NAMALWA (cell line): ENCODE measurements at regions not wholly inside any gene's neighbourhood (a gene's known extent, or its start where the extent isn't known, plus 50 kb on each side); places are given as distances from the start of the nearest gene placed in this dataset.

Experiments
- DNase-seq: peaks from one replicate; pipeline ENCODE4 v3.0.0-alpha.2; 2015; ENCODE audit warnings: low spot score

DNA sequence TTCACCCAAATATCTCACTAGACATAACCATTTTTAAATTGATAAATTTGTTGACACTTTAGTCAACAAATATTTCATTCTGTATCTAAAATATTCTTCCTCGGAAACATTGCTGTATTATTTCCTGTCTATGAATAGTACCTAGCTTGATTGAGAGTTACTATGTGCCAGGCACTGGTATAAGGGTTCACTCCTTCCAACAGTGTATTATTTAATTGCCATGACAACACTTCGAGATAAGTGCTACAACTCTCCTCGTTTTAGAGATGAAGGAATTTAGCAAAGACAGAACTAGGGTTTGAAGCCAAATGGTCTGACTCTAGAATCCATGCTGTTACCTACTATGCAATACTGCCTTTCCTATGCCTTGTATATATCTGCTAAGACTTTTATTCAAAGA is 287.2 kb downstream of the YTHDC2 start:
- no peak for DNase-seq

DNA sequence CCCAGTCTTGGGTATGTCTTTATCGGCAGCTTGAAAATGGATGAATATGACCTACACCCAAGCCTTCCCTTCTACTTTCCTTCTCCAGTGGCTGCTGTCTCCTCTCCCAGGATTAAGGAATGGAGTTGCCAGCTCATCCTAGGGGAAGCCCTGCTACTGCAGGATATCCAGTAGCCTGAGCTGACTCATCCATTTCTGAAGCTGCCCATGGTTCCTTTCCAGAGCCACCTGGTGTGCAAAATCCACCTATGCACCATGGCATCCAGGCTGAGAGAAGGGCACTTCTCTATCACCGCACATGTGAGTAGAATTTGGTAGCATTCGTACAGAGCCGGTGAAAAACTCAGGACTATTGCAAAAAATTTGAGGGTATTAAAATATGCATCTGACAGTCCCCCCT is 290.8 kb downstream of the YTHDC2 start:
- no peak for DNase-seq

GRCh38 chr5:113804943-113805342 is 291.4 kb downstream of the YTHDC2 start:
- no peak for DNase-seq

- DNase-seq: no peak
Observed at GRCh38 chr5:113806250-113806649, 292.8 kb downstream of the YTHDC2 start.

GRCh38 chr5:113806904-113807303 is 293.4 kb downstream of the YTHDC2 start:
- DNase-seq: no peak

GRCh38 chr5:113807427-113807991 is 294.0 kb downstream of the YTHDC2 start:
- DNase-seq: no peak

DNA sequence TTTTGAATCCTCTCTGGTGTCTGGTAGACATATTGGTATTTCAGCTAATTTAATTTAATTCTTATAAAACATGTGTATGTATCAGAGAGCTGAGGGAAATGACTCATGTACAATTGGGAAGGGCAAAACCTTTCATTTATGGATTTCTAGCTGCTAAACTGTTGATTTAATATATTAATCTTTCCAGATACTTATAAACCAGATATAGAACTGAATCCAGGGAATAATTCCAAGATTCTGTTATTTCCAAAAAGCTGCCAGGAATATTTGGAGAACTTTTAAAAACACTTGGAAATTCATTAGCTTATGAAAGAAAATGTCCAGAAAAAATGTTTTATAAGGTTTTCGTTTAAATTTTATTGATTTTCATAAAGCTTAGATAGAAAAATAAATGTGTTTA is 295.5 kb downstream of the YTHDC2 start:
- no peak for DNase-seq

DNA sequence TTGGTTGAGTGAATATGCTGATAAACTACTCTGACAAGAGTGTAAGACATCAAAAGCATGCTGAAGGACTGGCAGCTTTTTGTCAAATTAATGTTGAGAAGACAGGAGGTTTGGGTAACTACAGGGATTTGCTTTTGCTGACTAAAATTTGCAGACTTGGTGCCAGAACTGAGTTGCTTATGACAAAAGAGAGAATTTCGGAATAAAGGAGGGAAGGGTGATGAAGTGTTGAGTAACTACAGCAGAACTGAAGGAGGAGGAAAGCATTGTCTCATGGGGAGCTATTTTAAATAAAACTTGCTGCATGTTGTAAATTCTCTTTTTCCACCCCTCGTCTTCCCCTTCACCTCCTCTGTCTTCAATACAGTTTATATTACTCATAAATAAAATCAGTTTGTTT is 296.1 kb downstream of the YTHDC2 start:
- DNase-seq: no peak

DNA sequence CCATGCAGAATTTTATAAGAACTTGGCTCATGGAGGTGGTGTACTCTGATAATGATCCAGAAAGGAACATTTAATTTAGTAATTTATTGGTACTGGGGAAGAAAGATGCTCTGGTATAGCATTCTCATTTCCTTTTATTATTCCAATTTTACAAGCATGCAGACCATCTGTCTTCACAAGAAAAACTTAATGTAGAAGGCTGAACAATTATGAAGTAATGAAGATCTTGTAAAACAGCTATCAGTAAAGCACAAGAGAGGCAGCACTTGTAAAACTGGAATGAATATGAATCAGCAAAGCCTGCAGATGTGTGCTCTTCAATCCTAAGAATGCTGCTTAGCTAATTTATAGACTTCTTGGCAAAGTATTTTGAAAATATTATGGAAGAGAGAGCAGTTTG is 300.0 kb downstream of the YTHDC2 start:
- no peak for DNase-seq

DNA sequence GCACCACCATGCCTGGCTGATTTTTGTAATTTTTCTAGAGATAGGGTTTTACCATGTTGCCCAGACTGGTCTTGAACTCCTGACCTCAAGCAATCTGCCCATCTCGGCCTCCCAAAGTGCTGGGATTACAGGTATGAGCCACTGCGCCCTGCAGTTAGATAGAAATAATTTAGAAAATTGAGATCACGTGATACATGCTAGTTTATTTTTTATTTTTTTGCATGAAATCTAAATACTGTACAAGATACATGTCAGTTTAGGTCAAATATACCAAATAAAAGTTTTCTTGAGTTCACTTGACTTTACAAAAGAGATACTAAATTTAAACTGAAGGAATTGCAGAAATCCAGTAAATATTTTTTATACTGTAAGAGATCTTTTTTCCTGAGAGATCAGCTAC is 304.2 kb downstream of the YTHDC2 start:
- no peak for DNase-seq

GRCh38 chr5:113823696-113824095 is 310.2 kb downstream of the YTHDC2 start:
- no peak for DNase-seq

GRCh38 chr5:113824307-113824706 is 310.8 kb downstream of the YTHDC2 start:
- no peak for DNase-seq

GRCh38 chr5:113825176-113825575 is 311.7 kb downstream of the YTHDC2 start:
- DNase-seq: no peak

GRCh38 chr5:113846941-113847340 is 333.4 kb downstream of the YTHDC2 start:
- DNase-seq: no peak

DNA sequence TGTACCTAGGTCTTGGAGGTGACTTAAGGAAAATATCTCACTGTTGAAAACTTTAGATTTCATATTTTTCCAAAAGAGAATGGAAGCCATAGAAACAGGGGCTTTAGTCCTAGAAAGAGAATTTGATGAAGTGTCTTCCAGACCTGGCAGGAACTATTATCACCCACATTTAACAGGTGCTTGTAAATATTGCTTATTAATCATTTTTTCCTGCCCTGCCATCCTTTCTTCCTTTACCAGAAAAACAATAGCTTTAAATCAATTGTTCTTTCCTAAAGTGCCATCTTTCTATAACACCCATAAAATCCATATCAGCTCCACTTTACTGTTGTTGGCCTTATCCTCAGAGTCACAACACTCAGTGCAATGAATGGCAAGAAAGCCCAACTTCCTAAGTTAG is 350.9 kb downstream of the YTHDC2 start:
- no peak for DNase-seq

- no peak for DNase-seq
Observed at GRCh38 chr5:113866763-113867162, 353.3 kb downstream of the YTHDC2 start.

DNA sequence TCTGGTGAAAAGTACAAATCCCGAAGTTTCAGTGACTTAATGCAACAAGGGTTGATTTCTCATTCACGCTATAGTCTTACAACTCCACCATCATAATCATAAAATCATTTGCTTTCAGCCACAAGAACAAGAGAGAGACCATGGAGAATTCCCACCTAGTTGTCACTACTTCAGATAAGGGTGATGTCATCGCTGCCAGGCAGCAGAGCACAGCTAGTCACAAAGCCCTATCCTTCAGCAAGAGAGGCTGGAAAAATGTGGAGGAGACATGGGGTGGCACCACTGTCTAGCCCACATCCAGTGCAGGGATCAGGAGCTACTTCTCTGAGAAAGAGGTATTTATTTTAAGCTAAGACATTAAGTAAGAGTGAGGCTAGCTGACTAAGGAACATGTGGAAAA is 356.1 kb downstream of the YTHDC2 start:
- no peak for DNase-seq

DNA sequence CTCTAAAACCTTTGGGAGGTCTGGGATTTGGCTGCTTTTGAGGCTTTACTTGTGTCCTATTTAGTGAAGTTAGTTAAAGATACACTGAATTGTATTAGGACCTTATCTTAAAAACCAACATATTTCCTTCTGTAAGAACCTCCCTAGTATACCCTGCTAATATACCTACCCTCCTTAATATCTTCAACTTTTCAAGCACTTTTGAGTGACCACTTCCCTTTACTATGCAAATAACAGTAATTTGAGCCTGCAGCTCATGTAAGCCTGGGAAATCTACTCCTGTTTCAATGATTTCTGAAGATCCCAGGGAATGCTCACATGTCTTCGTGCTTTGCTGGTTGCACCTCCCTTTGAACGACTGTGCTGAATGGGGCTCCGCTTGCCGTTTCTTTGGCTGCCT is 358.5 kb downstream of the YTHDC2 start:
- DNase-seq: no peak

DNA sequence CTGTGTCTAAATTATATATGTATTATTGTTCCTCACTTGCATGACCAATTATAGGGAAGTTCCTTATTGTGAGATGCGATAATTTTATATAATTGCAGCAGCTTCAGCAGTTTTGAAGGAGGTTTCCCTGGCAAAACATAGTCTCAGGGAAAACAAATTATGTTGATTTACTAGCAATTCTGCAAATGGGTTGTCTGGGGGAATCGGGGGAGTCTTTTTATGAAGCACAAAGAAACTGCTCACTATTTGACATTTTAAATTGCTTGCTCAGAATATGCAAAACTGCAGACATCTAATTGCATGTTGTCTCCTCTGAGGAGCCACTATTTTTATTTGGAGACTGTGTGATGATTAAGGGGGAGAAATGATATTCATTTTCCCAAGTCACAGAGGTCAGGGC is 361.6 kb downstream of the YTHDC2 start:
- DNase-seq: no peak

DNA sequence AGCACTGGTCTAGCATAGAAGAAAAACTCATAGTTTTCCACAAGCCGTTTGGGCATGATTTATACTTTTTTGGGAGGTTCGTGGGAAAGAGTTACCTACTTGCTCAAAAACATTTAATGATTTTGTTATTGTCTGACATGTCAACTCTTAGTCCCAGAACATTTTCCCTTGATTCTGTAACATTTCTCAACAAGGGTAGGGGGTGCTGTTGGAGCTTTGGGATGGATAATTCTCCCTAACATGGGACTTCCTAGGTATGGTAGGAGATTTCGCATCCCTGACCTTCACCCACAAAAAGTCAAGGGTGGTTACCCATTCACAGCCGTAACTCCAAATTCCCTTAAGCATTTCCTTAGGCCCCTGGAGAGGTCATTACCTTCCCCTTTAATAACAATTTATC is 378.0 kb downstream of the YTHDC2 start:
- DNase-seq: no peak

DNA sequence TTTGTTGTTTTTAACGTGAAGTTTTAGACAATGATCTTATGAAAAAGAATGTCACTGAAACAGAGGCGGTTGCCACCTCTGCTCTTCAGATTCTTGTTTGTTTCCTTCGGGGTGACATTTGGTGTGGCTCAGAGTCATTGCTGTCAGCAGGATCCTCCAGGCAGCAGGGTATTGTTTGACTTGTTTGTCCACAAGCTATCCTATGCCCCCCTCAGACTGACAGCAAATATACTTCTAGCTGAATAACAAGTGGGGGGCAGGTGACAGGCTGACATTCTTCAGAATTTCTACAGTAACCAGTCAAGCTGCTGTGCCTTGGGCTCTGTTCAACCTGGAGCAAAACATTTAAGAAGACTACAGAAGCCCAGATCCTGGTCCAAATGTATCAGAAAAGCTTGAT is 383.3 kb downstream of the YTHDC2 start:
- DNase-seq: no peak

DNA sequence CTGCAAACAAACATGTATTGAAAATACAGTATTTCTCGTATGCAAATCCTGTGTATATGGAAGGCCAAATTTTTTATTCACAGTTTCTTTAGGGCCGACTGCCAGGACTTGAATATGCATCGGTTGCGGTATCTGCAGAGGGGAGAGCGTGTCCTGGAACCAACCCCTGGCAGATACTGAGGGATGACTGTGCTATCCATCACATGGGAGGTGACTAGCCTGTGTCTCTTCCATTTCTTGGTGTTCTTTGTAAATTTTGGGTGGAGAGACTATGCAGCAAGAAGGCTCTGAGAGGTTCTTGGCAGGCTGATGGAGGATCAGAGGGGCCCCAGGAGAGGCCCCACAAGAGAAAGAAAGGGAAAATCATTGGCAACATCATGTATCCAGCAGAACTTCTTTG is 384.3 kb downstream of the YTHDC2 start:
- no peak for DNase-seq

DNA sequence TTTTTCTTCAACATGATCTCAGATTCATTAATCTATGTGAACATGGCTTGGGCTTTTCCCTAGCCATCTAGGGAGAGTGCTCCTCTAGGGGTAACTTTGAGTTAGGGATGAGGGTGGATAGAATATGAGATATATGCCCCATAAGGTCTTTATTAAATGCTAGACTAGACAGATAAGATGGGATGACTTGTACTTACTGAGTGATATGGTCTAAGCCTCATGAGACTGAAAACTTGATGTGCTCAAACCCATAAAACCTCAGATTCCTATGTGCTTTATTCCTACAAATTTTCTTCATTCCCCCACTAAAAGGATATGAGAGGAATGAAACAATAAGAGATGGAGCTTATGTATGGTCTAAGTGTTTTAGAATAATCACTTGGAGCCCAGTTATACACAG is 386.6 kb downstream of the YTHDC2 start:
- no peak for DNase-seq

- DNase-seq: no peak
Observed at GRCh38 chr5:113900816-113901215, 387.3 kb downstream of the YTHDC2 start.

DNA sequence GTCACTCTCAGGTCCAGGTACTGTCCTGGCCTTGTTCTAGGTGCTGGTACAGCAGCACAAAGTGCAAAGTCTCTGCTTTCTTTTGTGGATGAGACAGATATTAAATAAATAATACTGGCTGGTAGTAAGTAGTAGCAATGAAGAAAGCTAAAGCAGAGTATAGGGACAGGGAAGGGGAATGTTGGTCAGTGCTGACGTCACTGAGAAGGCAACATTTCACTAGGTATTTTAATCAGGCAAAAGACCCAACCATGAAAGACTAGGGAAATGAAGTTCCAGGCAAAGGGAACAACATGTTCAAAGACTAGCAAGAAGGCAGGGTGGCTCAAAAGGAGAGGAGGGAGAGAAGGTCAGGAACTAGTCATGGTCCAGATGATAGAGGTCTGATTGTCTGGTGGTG is 388.2 kb downstream of the YTHDC2 start:
- no peak for DNase-seq
